ENCODE measurements at regions not wholly inside any gene's neighbourhood (a gene's known extent, or its start where the extent isn't known, plus 50 kb on each side); places are given as distances from the start of the nearest gene placed in this dataset.

- DNase-seq, result no peak
These were observed 384.6 kb downstream of the GATA3 start for GRCh38 chr10:8439040-8439439.

- no peak for DNase-seq
These were observed 390.1 kb downstream of the GATA3 start for GRCh38 chr10:8444630-8445029.

- no peak for DNase-seq
These were observed 390.9 kb downstream of the GATA3 start for GRCh38 chr10:8445353-8445752.

- no peak for DNase-seq
These were observed 395.4 kb downstream of the GATA3 start for GRCh38 chr10:8449909-8450308.

- DNase-seq, result no peak
These were observed 399.1 kb downstream of the GATA3 start for GRCh38 chr10:8453587-8453986.

- no peak for DNase-seq
These were observed 399.9 kb downstream of the GATA3 start for GRCh38 chr10:8454357-8454756.

GRCh38 chr10:8455181-8455580 lies 400.7 kb downstream of the GATA3 start:
- DNase-seq, result no peak

GRCh38 chr10:8456386-8456785 lies 401.9 kb downstream of the GATA3 start:
- DNase-seq, result no peak

- DNase-seq, result no peak
These were observed 406.1 kb downstream of the GATA3 start for GRCh38 chr10:8460626-8461025.

GRCh38 chr10:8462565-8462964 lies 408.1 kb downstream of the GATA3 start:
- no peak for DNase-seq

- DNase-seq, result no peak
These were observed 409.4 kb downstream of the GATA3 start for GRCh38 chr10:8463853-8464252.

GRCh38 chr10:8468477-8468876 lies 414.0 kb downstream of the GATA3 start:
- no peak for DNase-seq

GRCh38 chr10:8473205-8473604 lies 418.7 kb downstream of the GATA3 start:
- DNase-seq, result no peak

- DNase-seq, result no peak
These were observed 422.8 kb downstream of the GATA3 start for GRCh38 chr10:8477300-8477699.

GRCh38 chr10:8481718-8482504 lies 427.4 kb downstream of the GATA3 start:
- DNase-seq, result no peak

GRCh38 chr10:8485032-8485431 lies 430.5 kb downstream of the GATA3 start:
- DNase-seq, result no peak

GRCh38 chr10:8487346-8487745 lies 432.9 kb downstream of the GATA3 start:
- no peak for DNase-seq

GRCh38 chr10:8489232-8489631 lies 434.7 kb downstream of the GATA3 start:
- no peak for DNase-seq

- DNase-seq, result no peak
These were observed 435.3 kb downstream of the GATA3 start for GRCh38 chr10:8489823-8490222.

GRCh38 chr10:8498290-8498689 lies 443.8 kb downstream of the GATA3 start:
- no peak for DNase-seq

GRCh38 chr10:8498881-8499280 lies 444.4 kb downstream of the GATA3 start:
- no peak for DNase-seq

- DNase-seq, result no peak
These were observed 444.8 kb downstream of the GATA3 start for GRCh38 chr10:8499312-8499711.

- no peak for DNase-seq
These were observed 445.4 kb downstream of the GATA3 start for GRCh38 chr10:8499752-8500390.

GRCh38 chr10:8502573-8502972 lies 448.1 kb downstream of the GATA3 start:
- DNase-seq, result no peak

- no peak for DNase-seq
These were observed 450.0 kb downstream of the GATA3 start for GRCh38 chr10:8504499-8504898.
